ENCODE measurements at regions not wholly inside any gene's neighbourhood (a gene's known extent, or its start where the extent isn't known, plus 50 kb on each side); places are given as distances from the start of the nearest gene placed in this dataset.
"Not testable (repeated sequence)": the region's sequence is repeated elsewhere in the genome, so short reads cannot be mapped to it uniquely, and the experiment has no call there.

- H3K36me3 ChIP-seq (ENCODE audit: control insufficient read depth in 1 of 2, insufficient read depth in 2 of 2, low read length in 1 of 2); ATAC-seq (ENCODE audit: low FRiP score); H3K4me3 ChIP-seq (ENCODE audit: low read length in 2 of 2); H3K4me1 ChIP-seq (ENCODE audit: control insufficient read depth in 1 of 2, insufficient read depth in 2 of 2, low read length in 2 of 2); intact Hi-C loops (cut with DNase I); DNase-seq; H3K9me3 ChIP-seq (ENCODE audit: control insufficient read depth, low read length); H3K27me3 ChIP-seq (ENCODE audit: control insufficient read depth in 1 of 2, insufficient read depth in 2 of 2, low read length in 1 of 2); H3K27ac ChIP-seq (ENCODE audit: low read depth in 1 of 2, low read length in 2 of 2): not testable (repeated sequence)
- WGBS, 2 donors, result 90 to 95% methylated on average over 2 of the region's 2 CpGs
Measured at GRCh38 chr11:134492411-134492810, 80.4 kb upstream of the B3GAT1 start.

GRCh38 chr11:134489728-134490127 lies 77.7 kb upstream of the B3GAT1 start:
- 61 to 67% methylated on average over 5 of the region's 5 CpGs for WGBS, 2 donors
- DNase-seq, result no peak
- Histone ChIP-seq H3K9me3 (ENCODE audit: control insufficient read depth, low read length) (peaks cover 1% of the 10 kb centered on the region), H3K4me3 (ENCODE audit: low read length in 2 of 2) (no peak overlapping the region), H3K27ac (ENCODE audit: low read depth in 1 of 2, low read length in 2 of 2) (no peak overlapping the region), H3K36me3 (ENCODE audit: control insufficient read depth in 1 of 2, insufficient read depth in 2 of 2, low read length in 1 of 2) (no peaks in the 10 kb centered on the region), H3K27me3 (ENCODE audit: control insufficient read depth in 1 of 2, insufficient read depth in 2 of 2, low read length in 1 of 2) (no peaks in the 10 kb centered on the region), H3K4me1 (ENCODE audit: control insufficient read depth in 1 of 2, insufficient read depth in 2 of 2, low read length in 2 of 2) (no peaks in the 10 kb centered on the region)
- no peak for ATAC-seq (ENCODE audit: low FRiP score)
- intact Hi-C loops (cut with DNase I), result no loop called here

GRCh38 chr11:134488913-134489312 lies 76.9 kb upstream of the B3GAT1 start:
- H3K4me1 ChIP-seq (ENCODE audit: control insufficient read depth in 1 of 2, insufficient read depth in 2 of 2, low read length in 2 of 2), result no peaks in the 10 kb centered on the region
- no peak for ATAC-seq (ENCODE audit: low FRiP score)
- H3K36me3 ChIP-seq (ENCODE audit: control insufficient read depth in 1 of 2, insufficient read depth in 2 of 2, low read length in 1 of 2), result no peaks in the 10 kb centered on the region
- peak in 1 of 2 donors; percentile 44 for DNase-seq
- intact Hi-C loops (cut with DNase I), result no loop called here
- H3K27me3 ChIP-seq (ENCODE audit: control insufficient read depth in 1 of 2, insufficient read depth in 2 of 2, low read length in 1 of 2), result no peaks in the 10 kb centered on the region
- no peak overlapping the region for H3K4me3 ChIP-seq (ENCODE audit: low read length in 2 of 2)
- no peak overlapping the region for H3K27ac ChIP-seq (ENCODE audit: low read depth in 1 of 2, low read length in 2 of 2)
- H3K9me3 ChIP-seq (ENCODE audit: control insufficient read depth, low read length), result peaks cover 1% of the 10 kb centered on the region
- 76 to 86% methylated on average over 9 of the region's 9 CpGs for WGBS, 2 donors

- H3K4me3 ChIP-seq (ENCODE audit: low read length in 2 of 2), result no peak overlapping the region
- peaks cover 1% of the 10 kb centered on the region for H3K9me3 ChIP-seq (ENCODE audit: control insufficient read depth, low read length)
- H3K27me3 ChIP-seq (ENCODE audit: control insufficient read depth in 1 of 2, insufficient read depth in 2 of 2, low read length in 1 of 2), result no peaks in the 10 kb centered on the region
- ATAC-seq (ENCODE audit: low FRiP score) (no peak), DNase-seq (no peak)
- H3K36me3 ChIP-seq (ENCODE audit: control insufficient read depth in 1 of 2, insufficient read depth in 2 of 2, low read length in 1 of 2), result no peaks in the 10 kb centered on the region
- intact Hi-C loops (cut with DNase I), result no loop called here
- H3K27ac ChIP-seq (ENCODE audit: low read depth in 1 of 2, low read length in 2 of 2), result no peak overlapping the region
- no peaks in the 10 kb centered on the region for H3K4me1 ChIP-seq (ENCODE audit: control insufficient read depth in 1 of 2, insufficient read depth in 2 of 2, low read length in 2 of 2)
- 49 to 53% methylated on average over 4 of the region's 4 CpGs for WGBS, 2 donors
Measured at GRCh38 chr11:134488512-134488911, 76.5 kb upstream of the B3GAT1 start.

GRCh38 chr11:134487696-134488095 lies 75.7 kb upstream of the B3GAT1 start:
- H3K27me3 ChIP-seq (ENCODE audit: control insufficient read depth in 1 of 2, insufficient read depth in 2 of 2, low read length in 1 of 2), result no peaks in the 10 kb centered on the region
- DNase-seq (no peak), ATAC-seq (ENCODE audit: low FRiP score) (no peak)
- no peaks in the 10 kb centered on the region for H3K36me3 ChIP-seq (ENCODE audit: control insufficient read depth in 1 of 2, insufficient read depth in 2 of 2, low read length in 1 of 2)
- intact Hi-C loops (cut with DNase I), result no loop called here
- H3K9me3 ChIP-seq (ENCODE audit: control insufficient read depth, low read length), result peaks cover 1% of the 10 kb centered on the region
- no peaks in the 10 kb centered on the region for H3K4me1 ChIP-seq (ENCODE audit: control insufficient read depth in 1 of 2, insufficient read depth in 2 of 2, low read length in 2 of 2)
- WGBS, 2 donors, result 67 to 82% methylated on average over 3 of the region's 3 CpGs
- no peak overlapping the region for H3K4me3 ChIP-seq (ENCODE audit: low read length in 2 of 2)
- H3K27ac ChIP-seq (ENCODE audit: low read depth in 1 of 2, low read length in 2 of 2), result no peak overlapping the region

GRCh38 chr11:134486704-134487103 lies 74.7 kb upstream of the B3GAT1 start:
- DNase-seq (no peak), ATAC-seq (ENCODE audit: low FRiP score) (no peak)
- Histone ChIP-seq H3K9me3 (ENCODE audit: control insufficient read depth, low read length) (no peaks in the 10 kb centered on the region), H3K27me3 (ENCODE audit: control insufficient read depth in 1 of 2, insufficient read depth in 2 of 2, low read length in 1 of 2) (no peaks in the 10 kb centered on the region), H3K36me3 (ENCODE audit: control insufficient read depth in 1 of 2, insufficient read depth in 2 of 2, low read length in 1 of 2) (no peaks in the 10 kb centered on the region), H3K4me1 (ENCODE audit: control insufficient read depth in 1 of 2, insufficient read depth in 2 of 2, low read length in 2 of 2) (no peaks in the 10 kb centered on the region), H3K27ac (ENCODE audit: low read depth in 1 of 2, low read length in 2 of 2) (no peak overlapping the region), H3K4me3 (ENCODE audit: low read length in 2 of 2) (no peak overlapping the region)
- WGBS, 2 donors, result 65 to 68% methylated on average over 6 of the region's 6 CpGs
- intact Hi-C loops (cut with DNase I), result no loop called here

- H3K36me3 ChIP-seq (ENCODE audit: control insufficient read depth in 1 of 2, insufficient read depth in 2 of 2, low read length in 1 of 2), result no peaks in the 10 kb centered on the region
- DNase-seq (no peak), ATAC-seq (ENCODE audit: low FRiP score) (peak; percentile 41)
- no peaks in the 10 kb centered on the region for H3K4me1 ChIP-seq (ENCODE audit: control insufficient read depth in 1 of 2, insufficient read depth in 2 of 2, low read length in 2 of 2)
- H3K4me3 ChIP-seq (ENCODE audit: low read length in 2 of 2), result no peak overlapping the region
- no peak overlapping the region for H3K27ac ChIP-seq (ENCODE audit: low read depth in 1 of 2, low read length in 2 of 2)
- WGBS, 2 donors, result 82 to 84% methylated on average over 11 of the region's 11 CpGs
- no peaks in the 10 kb centered on the region for H3K27me3 ChIP-seq (ENCODE audit: control insufficient read depth in 1 of 2, insufficient read depth in 2 of 2, low read length in 1 of 2)
- intact Hi-C loops (cut with DNase I), result no loop called here
- no peaks in the 10 kb centered on the region for H3K9me3 ChIP-seq (ENCODE audit: control insufficient read depth, low read length)
Measured at GRCh38 chr11:134486106-134486505, 74.1 kb upstream of the B3GAT1 start.

- DNase-seq (no peak), ATAC-seq (ENCODE audit: low FRiP score) (no peak)
- WGBS, 2 donors, result 78 to 87% methylated on average over 5 of the region's 5 CpGs
- intact Hi-C loops (cut with DNase I), result no loop called here
- Histone ChIP-seq H3K27me3 (ENCODE audit: control insufficient read depth in 1 of 2, insufficient read depth in 2 of 2, low read length in 1 of 2) (no peaks in the 10 kb centered on the region), H3K36me3 (ENCODE audit: control insufficient read depth in 1 of 2, insufficient read depth in 2 of 2, low read length in 1 of 2) (no peaks in the 10 kb centered on the region), H3K4me3 (ENCODE audit: low read length in 2 of 2) (no peak overlapping the region), H3K4me1 (ENCODE audit: control insufficient read depth in 1 of 2, insufficient read depth in 2 of 2, low read length in 2 of 2) (no peaks in the 10 kb centered on the region), H3K9me3 (ENCODE audit: control insufficient read depth, low read length) (no peaks in the 10 kb centered on the region), H3K27ac (ENCODE audit: low read depth in 1 of 2, low read length in 2 of 2) (no peak overlapping the region)
Measured at GRCh38 chr11:134485316-134485715, 73.3 kb upstream of the B3GAT1 start.

GRCh38 chr11:134483857-134484256 lies 71.8 kb upstream of the B3GAT1 start:
- DNase-seq, result no peak
- no peaks in the 10 kb centered on the region for H3K27me3 ChIP-seq (ENCODE audit: control insufficient read depth in 1 of 2, insufficient read depth in 2 of 2, low read length in 1 of 2)
- intact Hi-C loops (cut with DNase I), result no loop called here

More at GRCh38 chr11:134483857-134484256, 71.8 kb upstream of the B3GAT1 start:
- Histone ChIP-seq H3K9me3 (ENCODE audit: control insufficient read depth, low read length) (no peaks in the 10 kb centered on the region), H3K4me3 (ENCODE audit: low read length in 2 of 2) (no peak overlapping the region), H3K27ac (ENCODE audit: low read depth in 1 of 2, low read length in 2 of 2) (no peak overlapping the region), H3K36me3 (ENCODE audit: control insufficient read depth in 1 of 2, insufficient read depth in 2 of 2, low read length in 1 of 2) (no peaks in the 10 kb centered on the region), H3K4me1 (ENCODE audit: control insufficient read depth in 1 of 2, insufficient read depth in 2 of 2, low read length in 2 of 2) (no peaks in the 10 kb centered on the region)
- ATAC-seq (ENCODE audit: low FRiP score), result no peak
- 71 to 79% methylated on average over 4 of the region's 4 CpGs for WGBS, 2 donors

All from aorta (tissue), 5 donors.